ENCODE measurements at regions not wholly inside any gene's neighbourhood (a gene's known extent, or its start where the extent isn't known, plus 50 kb on each side); places are given as distances from the start of the nearest gene placed in this dataset.

DNA sequence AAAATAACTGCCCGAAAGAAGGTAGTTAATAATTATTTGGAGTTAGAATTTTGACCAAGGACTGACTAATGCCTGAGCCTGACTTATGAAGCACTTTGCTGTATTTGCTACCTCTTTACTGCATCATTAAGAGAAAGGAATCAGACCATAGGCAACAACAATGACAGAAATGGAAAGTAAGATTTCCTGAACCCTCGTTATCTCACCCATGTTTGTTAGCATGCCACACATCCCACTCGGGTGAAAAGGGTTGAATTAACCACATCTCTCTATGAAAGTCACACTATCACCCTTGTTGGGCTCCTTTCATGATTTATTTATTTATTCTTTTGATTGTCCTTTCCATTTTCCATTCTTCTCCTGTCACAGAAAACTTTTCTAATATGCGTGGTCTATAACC lies 59.6 kb downstream of the OLIG3 start:
- DNase-seq (ENCODE audit: low spot score) (no peak), ATAC-seq (no peak)

DNA sequence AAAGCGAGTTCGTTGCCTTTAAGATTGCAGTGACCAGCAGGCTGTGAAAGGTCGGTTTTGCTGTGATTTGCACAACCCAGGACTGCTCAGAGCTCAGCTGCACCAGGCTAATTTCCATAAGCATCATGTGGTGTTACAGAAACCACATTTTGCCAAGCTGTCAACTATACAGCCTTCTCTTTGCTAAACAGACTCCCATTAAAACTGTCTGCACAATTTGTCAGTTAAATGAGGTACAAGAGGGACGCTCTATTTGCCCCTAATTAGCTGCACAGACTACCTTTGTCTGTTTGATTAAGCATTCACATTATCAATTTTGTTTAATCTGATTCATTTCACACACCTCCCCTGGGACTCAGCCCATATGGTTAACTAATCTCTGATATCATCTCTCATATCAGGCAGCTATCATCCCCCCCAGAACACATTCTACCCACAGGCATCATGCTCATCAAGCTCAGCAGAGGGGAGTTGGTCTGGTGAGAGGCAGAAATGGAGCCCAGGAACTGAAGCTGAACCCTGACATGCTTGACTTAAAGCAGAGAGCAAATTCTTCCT lies 62.1 kb downstream of the OLIG3 start:
- no peak for ATAC-seq
- DNase-seq (ENCODE audit: low spot score) = no peak

DNA sequence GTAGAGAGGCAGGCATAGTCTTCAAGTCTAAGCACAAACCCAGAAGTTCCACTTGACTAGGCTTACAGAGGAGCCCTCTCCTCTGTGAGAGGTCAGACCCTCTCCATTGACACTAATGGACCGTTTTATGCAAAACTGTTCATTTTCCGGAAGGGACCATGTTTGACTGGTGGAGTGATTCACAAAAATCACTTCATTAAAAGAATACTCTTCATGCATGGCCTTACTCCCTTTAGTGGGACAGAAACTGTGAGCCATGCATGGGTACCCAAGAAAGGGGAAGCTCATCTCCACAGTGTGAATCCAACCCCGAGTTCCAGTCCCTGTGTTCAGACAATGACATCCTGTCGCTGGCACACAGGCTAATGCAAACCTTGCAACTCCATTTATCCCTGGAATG lies 63.2 kb downstream of the OLIG3 start:
- DNase-seq (ENCODE audit: low spot score) (no peak), ATAC-seq (no peak)

- DNase-seq (ENCODE audit: low spot score) (no peak), ATAC-seq (no peak)
Measured at GRCh38 chr6:137427656-137428290, 66.4 kb downstream of the OLIG3 start.

DNA sequence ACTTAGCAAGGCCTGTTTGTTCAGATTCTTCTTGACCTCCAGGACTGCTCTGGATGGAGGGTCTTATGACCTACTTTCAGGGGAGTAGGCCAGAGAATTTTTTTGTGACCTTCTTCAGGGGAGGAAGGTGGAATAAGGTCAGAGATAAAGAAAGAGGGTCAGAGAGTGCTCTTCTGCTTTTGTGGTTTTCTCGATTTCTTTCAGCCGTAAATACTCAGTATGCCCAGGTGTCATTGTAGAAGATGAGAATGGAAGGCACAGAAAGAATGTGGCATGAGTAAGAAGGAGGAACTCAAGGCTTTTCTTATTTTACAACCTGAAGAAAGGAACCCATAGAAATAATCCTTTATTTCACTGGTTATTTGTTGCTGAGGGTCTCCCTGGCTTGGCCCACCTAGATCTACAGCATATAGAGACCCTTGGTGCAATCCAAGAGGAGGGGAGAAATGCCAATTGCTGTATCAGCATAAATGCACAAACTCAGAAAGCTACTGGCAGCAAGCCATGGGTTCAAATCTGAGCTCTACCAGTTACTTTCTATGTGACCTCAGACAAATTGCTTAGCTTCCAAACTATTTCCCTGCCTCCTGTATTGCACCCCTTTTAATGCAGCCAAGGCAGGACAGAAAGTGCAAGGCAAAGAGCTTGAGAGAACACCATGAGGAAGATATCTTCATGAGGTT lies 68.0 kb downstream of the OLIG3 start:
- DNase-seq (ENCODE audit: low spot score) = no peak
- ATAC-seq = no peak

GRCh38 chr6:137424251-137424650 lies 69.9 kb downstream of the OLIG3 start:
- DNase-seq (ENCODE audit: low spot score) = no peak
- no peak for ATAC-seq

DNA sequence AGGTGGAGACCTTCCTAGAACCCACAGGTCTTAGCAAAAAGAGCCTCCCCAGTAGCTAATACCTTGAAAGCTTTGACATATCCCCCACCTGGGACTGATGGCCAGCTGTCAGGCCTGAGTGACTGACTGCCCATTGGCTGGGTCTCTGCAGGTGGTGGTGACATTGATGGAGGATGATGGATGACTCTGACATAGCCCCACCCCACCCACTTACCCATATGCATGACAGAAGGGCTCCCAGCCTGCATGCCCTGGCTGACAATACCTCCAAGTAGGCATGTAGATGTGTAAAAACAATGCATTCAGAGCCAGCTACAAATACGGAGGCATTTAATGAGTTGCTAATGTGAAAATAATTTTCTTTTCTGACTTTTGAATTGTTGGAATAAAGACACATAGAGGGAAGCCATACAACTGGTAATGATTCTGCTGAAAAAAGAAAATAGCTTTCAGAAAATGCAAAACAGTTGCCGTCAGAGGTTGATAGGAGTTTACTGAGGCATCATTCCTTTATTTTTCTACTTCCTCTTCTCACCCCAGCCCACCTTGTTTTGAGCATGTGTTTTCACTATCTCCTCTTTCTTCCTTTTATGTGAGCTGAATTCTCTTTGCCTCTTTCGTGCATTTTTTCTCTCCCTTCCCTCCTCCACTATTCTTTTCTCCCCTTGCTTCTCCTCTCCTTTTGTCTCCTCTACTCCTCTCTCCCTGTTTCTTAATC lies 70.6 kb downstream of the OLIG3 start:
- no peak for ATAC-seq
- no peak for DNase-seq (ENCODE audit: low spot score)

DNA sequence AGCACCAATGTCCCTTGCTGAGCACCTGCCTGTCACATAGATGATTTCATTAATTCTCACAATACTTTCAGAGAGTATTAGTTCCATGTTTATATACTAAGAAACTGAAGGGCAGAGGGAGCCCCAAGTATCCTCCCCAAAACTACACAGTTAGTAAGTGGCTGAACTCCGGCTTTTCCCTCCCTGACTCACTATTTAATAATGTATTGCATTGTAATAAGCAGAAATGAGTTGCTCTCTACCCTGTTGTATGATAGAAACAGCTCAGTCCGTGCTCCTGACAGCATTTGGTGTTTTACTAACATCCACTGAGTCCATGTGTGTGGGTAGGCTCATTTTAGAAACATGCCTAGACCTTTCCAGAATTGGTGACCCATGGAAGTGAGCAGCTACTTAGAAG lies 76.8 kb downstream of the OLIG3 start:
- no peak for ATAC-seq

DNA sequence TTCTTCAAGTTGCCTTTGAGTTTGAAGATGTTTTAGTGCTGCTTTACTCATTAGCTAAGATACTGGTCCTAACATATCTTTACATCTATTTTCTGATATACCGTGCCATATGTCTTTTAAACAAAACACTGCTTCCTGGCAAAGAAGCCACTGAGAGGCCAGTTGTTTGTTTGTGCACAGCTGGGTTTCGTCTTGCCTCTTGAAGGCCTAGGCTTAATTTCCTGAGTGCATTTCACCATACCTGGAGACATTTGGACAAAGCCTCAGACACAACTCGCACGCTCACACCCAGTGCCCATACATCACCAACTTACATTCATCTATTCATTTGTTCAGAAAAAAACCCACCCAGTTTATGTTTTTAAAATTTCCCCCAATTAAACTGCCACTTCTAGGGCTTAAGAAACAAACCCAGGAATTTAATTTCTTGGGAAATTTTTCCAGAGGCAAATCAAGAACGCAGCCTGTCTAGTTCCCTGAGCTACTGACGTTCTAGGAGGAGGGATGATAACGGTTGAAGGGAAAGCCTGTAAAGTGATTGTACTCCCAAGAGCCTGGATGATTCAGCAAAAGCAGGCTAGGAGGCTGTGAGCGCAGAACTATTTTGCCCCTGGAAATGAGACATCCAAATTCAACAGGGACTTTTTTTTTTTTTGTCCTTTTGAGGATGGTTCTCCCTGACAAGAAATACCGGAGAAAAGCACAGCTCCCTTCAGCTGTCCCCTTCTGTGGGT lies 77.7 kb downstream of the OLIG3 start:
- ATAC-seq = no peak
- no peak for DNase-seq (ENCODE audit: low spot score)

More for the DNA sequence above, 76.8 kb downstream of the OLIG3 start:
- DNase-seq (ENCODE audit: low spot score) = no peak

- ATAC-seq = no peak
Measured at GRCh38 chr6:137415834-137416190, 78.4 kb downstream of the OLIG3 start.

GRCh38 chr6:137415127-137415833 lies 78.9 kb downstream of the OLIG3 start:
- peak; percentile 91 for ATAC-seq
- DNase-seq (ENCODE audit: low spot score) = peak; percentile 75

More at GRCh38 chr6:137415834-137416190, 78.4 kb downstream of the OLIG3 start:
- DNase-seq (ENCODE audit: low spot score) = no peak

GRCh38 chr6:137414599-137414998 lies 79.6 kb downstream of the OLIG3 start:
- DNase-seq (ENCODE audit: low spot score) (peak; percentile 84), ATAC-seq (peak; percentile 82)

- no peak for ATAC-seq
Measured at GRCh38 chr6:137413482-137413881, 80.7 kb downstream of the OLIG3 start.

GRCh38 chr6:137412562-137412961 lies 81.6 kb downstream of the OLIG3 start:
- peak; percentile 41 for ATAC-seq

More at GRCh38 chr6:137413482-137413881, 80.7 kb downstream of the OLIG3 start:
- no peak for DNase-seq (ENCODE audit: low spot score)

GRCh38 chr6:137409266-137409777 lies 84.9 kb downstream of the OLIG3 start:
- ATAC-seq (peak; percentile 54), DNase-seq (ENCODE audit: low spot score) (no peak)

More at GRCh38 chr6:137412562-137412961, 81.6 kb downstream of the OLIG3 start:
- no peak for DNase-seq (ENCODE audit: low spot score)

DNA sequence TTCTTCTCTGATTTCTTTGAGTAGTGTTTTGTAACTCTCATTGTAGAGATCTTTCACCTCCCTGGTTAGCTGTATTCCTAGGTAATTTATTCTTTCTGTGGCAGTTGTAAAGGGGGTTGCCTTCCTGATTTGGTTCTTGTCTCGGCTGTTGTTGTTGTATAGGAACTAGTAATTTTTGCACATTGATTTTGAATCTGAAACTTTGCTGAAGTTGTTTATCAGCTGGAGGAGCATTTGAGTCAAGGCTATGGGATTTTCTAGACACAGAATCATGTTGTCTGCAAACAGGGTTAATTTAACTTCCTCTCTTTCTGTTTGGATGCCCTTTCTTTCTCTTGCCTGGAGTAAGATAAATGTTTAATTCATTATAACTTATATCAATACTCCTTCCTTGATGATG lies 86.4 kb downstream of the OLIG3 start:
- ATAC-seq (no peak), DNase-seq (ENCODE audit: low spot score) (no peak)

GRCh38 chr6:137405806-137406205 lies 88.4 kb downstream of the OLIG3 start:
- no peak for ATAC-seq

GRCh38 chr6:137403855-137404254 lies 90.3 kb downstream of the OLIG3 start:
- ATAC-seq = peak; percentile 95
- peak; percentile 71 for DNase-seq (ENCODE audit: low spot score)

More at GRCh38 chr6:137405806-137406205, 88.4 kb downstream of the OLIG3 start:
- DNase-seq (ENCODE audit: low spot score) = no peak

- no peak for DNase-seq (ENCODE audit: low spot score)
- peak; percentile 20 for ATAC-seq
Measured at GRCh38 chr6:137403443-137403842, 90.8 kb downstream of the OLIG3 start.

DNA sequence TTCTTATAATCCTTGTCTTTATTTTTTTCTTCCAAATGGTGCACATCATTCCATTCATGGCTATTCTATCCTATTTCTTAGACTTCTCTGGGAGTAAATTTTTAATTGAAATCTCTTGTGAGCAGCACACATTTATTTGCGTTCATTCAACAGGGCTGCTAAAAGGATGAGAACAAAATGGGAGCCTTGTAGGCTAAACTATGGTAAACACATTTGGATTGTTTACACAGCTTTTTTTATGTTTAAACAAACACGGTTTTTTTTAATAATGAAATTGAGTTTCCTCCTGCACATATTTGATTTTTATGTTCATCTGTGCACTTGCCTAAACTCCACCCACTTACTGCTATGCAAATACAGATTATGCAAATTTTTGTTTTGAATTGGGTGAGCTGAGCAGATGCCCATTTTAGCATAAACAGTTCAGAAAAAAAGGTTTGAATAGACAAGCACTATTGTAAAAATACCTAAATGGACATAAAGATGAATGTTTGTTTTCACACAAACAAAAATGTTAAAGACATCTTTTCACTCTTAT lies 92.0 kb downstream of the OLIG3 start:
- no peak for DNase-seq (ENCODE audit: low spot score)
- ATAC-seq = no peak

All from left lobe of liver (tissue), 2 donors.